ENCODE measurements at regions not wholly inside any gene's neighbourhood (a gene's known extent, or its start where the extent isn't known, plus 50 kb on each side); places are given as distances from the start of the nearest gene placed in this dataset.
"Not testable (repeated sequence)": the region's sequence is repeated elsewhere in the genome, so short reads cannot be mapped to it uniquely, and the experiment has no call there.

DNA sequence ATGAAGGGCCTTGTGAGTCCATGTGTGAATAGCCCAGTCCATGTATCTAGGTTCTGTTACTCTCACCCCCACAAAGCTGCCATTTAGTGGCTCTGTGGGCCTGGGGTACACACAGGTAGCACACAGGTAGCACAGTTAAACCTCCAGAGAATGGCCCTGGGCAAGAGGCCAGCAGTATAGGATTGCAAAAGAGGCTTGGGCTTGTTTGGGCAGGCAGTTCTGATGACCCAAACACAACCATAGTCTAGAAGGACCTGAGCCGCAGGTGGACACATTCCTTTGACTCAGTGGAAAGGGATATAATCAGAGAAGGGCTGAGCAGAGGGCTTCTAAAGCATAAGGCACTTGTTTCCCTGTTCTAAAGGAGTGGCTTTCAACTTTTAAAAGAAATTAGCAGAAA is 326.8 kb upstream of the SGCD start:
- DNase-seq: no peak

GRCh38 chr5:156004754-156005153 is 322.2 kb upstream of the SGCD start:
- no peak for DNase-seq

- no peak for DNase-seq
Measured at GRCh38 chr5:156006026-156006647, 320.8 kb upstream of the SGCD start.

GRCh38 chr5:156008844-156009243 is 318.1 kb upstream of the SGCD start:
- DNase-seq: no peak

- no peak for DNase-seq
Measured at GRCh38 chr5:156009583-156009982, 317.4 kb upstream of the SGCD start.

- no peak for DNase-seq
Measured at GRCh38 chr5:156015137-156015536, 311.8 kb upstream of the SGCD start.

DNA sequence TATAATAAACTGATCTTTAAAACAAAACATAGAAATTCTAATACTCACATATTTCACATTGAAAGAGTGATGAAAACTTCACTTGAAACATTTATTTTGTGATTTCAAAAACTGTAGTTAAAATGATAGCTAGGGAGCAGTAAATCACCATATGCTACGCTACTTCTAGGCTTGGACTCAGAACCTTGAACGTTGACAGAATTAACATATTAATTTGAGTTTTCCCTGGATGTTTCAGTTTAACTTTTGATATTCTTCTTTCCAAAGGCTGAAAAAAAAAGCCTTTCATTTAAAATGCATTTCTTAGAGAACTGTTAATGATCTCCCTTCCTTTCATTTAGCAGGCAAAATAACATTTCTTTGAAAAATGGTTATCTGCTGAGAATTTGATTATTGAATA is 307.8 kb upstream of the SGCD start:
- DNase-seq: no peak

- no peak for DNase-seq
Measured at GRCh38 chr5:156019571-156020180, 307.3 kb upstream of the SGCD start.

- no peak for DNase-seq
Measured at GRCh38 chr5:156020647-156021046, 306.3 kb upstream of the SGCD start.

DNA sequence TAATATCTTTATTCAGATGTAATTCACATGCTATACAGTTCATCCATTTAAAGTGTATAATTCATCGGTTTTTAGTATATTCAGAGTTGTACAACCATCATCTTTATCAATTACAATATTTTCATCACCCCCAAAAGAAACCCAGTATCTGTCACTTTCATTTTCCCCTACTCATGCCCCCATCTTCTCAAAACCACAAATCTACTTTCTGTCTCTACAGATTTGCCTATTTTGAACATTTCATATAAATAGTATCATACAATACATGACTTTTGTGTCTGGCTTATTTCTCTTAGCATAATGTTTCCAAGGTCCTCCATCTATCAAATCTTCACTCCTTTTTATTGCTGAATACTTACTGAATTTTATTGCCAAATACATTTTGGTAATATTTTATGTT is 305.1 kb upstream of the SGCD start:
- DNase-seq: no peak

DNA sequence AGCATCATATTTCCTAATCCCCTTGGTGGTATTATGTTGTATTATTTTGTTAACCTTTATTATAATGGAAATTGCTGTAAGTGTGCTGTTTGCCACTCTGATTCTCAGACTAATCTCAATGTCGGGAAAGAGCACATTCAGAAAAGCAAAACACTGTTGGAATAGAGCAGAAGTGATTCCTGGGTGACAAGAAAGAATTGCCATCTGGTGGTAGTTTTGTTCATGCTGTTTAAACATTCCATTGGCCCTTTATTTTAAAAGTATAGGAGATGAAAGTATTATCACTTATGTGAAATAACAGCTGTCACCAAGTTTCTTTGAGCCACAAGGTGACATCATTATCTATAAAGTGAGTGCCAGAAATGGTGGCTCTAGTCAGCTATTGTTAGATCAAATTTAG is 301.3 kb upstream of the SGCD start:
- DNase-seq: no peak

GRCh38 chr5:156031181-156031580 is 295.8 kb upstream of the SGCD start:
- DNase-seq: no peak

- no peak for DNase-seq
Measured at GRCh38 chr5:156036640-156037039, 290.3 kb upstream of the SGCD start.

DNA sequence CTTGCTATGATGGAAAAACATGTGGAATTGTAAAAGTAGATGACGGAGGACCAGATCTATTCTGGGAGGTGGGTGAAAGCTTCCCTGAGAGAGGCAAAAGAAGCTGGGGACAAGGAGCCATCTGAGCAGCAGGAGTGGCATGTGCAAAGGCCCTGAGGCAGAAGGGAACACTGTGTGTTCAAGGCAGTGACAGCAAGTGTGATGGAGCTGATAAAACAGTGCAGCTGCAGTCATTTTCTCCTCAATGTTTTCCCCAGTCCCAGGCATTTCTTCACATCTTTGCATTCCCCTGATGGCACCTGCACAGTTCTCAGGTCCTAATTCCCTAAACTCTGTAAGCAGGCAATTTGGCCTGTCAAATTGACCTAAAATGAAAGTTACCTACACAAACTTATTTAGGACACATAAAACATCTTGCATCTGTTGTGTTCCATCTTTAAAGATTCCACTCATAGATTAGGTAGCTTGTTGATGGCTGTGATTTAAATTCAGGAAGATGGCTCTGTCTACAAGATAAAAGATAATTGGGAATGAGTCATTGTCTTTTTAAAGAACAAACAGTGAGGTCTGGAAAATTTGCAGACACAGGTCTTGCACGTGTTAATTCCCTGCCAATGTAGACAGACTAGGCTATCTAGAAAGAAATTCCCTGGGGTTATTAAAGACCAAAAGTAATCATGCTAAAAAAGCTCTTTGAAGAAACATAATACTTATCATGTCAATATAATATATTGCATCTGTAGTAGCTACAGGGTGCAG is 289.6 kb upstream of the SGCD start:
- no peak for DNase-seq

GRCh38 chr5:156042726-156043125 is 284.2 kb upstream of the SGCD start:
- no peak for DNase-seq

- no peak for DNase-seq
Measured at GRCh38 chr5:156043351-156043750, 283.6 kb upstream of the SGCD start.

DNA sequence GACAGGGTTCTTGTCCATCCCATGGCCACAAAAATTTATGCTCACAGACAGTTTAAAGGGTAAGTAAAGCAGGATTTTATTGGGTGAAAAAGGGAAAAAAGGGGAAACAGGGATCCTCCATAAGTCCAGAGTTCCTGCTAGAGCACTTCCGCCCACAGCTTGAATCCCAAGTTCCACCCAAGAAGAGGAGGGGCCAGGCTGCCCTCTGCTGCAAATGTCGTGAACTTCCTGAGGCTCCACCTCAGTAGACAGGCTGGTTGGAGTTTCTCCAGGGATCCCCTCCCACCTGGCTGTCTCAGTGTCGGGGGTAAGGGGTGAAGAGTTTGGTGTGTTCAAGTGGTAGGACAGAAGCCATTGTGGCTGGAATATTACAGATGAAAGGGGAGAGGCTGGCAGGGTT is 275.0 kb upstream of the SGCD start:
- no peak for DNase-seq

DNA sequence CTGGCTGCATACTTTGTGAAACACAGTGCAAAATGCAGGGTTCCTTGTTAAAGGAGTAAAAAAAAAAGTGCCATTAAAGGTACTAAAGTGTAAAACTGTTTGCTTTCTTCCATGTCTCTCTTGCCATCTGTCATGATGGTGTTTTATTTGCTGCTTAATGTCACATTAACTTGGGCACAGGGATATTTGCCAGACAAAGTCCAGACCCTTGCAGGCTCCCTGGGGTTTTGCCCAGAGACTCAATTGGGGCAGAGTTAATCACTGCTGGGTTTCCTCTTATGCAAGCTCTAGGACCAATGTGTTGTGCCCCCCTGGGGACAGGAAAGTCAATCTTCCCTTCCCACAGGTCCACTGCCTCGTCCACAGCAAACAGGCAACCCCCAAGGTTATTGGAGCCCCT is 274.3 kb upstream of the SGCD start:
- no peak for DNase-seq

DNA sequence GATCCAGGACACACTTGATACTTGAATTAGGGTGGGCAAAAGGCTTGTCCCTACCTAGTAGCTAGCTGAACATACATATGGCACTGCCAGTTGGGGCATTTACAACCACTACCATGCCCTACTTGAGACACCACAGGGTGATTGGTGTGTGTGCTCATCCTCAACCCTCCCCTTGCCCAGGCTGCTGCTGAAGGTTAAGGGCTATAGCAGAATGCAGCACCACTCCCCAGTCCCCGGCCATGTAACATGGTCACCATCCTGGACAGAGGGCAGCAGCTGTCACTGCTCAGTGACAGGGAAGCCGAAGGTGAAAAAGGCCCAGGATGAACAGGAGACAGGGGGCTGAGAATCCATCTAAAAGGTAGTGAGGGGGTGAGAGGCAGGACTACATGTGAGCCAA is 273.9 kb upstream of the SGCD start:
- no peak for DNase-seq

DNA sequence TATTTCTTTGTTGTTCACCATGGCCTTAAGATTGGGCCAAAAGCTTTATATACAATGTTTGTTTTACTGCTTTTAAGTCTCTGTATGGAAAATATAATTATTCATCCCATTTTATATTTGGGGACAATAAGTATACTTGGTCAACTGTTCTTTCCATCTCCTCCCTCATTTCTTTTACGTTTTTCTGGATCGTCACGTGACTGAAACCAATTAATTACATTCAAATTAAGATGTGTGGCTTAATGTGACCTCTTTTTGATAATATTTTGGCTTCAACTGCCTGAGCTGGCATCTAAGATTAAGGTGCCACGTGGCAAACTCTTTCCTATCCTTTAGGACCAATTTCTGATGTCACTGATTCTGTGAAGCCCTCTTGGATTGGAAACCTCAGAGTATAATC is 250.1 kb upstream of the SGCD start:
- DNase-seq: no peak

- DNase-seq: no peak
Measured at GRCh38 chr5:156087577-156088110, 239.3 kb upstream of the SGCD start.

DNA sequence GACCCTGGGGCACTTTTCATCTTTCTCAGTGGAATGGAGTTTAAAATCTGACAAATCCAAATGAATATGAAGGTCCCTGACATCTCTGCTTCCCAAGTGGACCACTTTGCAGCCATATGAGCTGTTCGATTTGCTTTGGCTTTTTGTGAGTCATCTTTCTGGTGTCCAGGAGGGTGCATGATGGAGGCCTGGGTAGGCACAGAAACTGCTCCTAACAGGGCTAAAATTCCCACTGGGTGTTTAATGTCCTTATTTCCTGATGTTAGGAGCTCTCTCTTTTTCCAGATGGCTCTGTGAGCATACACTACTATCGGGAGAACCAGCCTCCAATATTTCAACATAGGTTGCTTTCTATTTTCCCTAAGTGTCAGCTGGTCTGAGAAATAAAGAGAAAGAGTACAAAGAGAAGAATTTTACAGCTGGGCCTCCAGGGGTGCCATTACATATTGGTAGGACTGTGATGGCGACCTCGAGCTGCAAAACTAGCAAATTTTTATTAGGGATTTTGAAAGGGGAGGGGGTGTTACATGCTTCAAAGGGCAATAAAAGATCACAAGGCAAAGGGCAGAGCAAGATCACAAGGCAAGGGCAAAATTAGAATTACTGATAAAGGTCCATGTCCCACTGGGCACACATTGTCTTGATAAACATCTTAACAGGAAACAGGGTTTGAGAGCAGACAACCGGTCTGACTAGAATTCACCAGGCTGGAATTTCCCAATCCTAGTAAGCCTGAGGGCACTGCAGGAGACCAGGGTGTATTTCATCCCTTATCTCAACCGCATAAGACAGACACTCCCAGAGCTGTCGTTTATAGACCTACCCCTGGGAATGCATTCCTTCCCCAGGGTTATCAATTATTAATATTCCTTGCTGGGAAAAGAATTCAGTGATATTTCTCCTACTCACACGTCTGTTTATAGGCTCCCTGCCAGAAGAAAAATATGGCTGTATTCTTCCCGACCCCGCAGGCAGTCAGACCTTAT is 236.7 kb upstream of the SGCD start:
- DNase-seq: not testable (repeated sequence)

- no peak for DNase-seq
Measured at GRCh38 chr5:156093024-156093423, 233.9 kb upstream of the SGCD start.
